HEK293 (cell line): ENCODE measurements at regions not wholly inside any gene's neighbourhood (a gene's known extent, or its start where the extent isn't known, plus 50 kb on each side); places are given as distances from the start of the nearest gene placed in this dataset.

Experiments used
- CTCF ChIA-PET: fragments of 350-600 bp; formaldehyde crosslinking; extraction: SDS; loops from one replicate; lab custom pipeline; 2021; ENCODE audit warnings: antibody characterized with exemption; lab: Yijun Ruan, JAX
- POLR2A ChIA-PET: fragments of 300-600 bp; formaldehyde crosslinking; extraction: SDS; loops from one replicate; lab custom pipeline; 2020; ENCODE audit warnings: antibody characterized with exemption, inconsistent platforms; lab: Yijun Ruan, JAX
- H3K27ac ChIP-seq: fragments of 200-500 bp; sonication (Bioruptor generic); 2 replicates; pipeline ENCODE4 v1.5.1; 2014; ENCODE audit warnings: low read depth, low read length, control low read depth, inconsistent platforms; ENCODE audit errors: extremely low read depth
- H3K36me3 ChIP-seq, 2 experiments: fragments of 200-500 bp in 1 of 2; sonication (Bioruptor generic) in 1 of 2; 1 replicate in 1 of 2; 2 replicates in 1 of 2; pipeline ENCODE4 v1.5.1; 2014 to 2017; ENCODE audit warnings: inconsistent platforms in 2 of 2, low read length in 2 of 2; ENCODE audit not compliant: control insufficient read depth in 2 of 2, insufficient read depth in 1 of 2
- H3K4me1 ChIP-seq: fragments of 200-500 bp; sonication (Bioruptor generic); 2 replicates; pipeline ENCODE4 v1.5.1; 2014; ENCODE audit warnings: mild to moderate bottlenecking, low read length, inconsistent platforms; ENCODE audit not compliant: control insufficient read depth, insufficient read depth
- H3K4me3 ChIP-seq: 2 replicates; pipeline ENCODE4 v1.5.1; 2011; ENCODE audit warnings: low read depth, mild to moderate bottlenecking, control low read depth, low read length, moderate library complexity
- H3K9me3 ChIP-seq: fragments of 200-500 bp; sonication (Bioruptor generic); 2 replicates; pipeline ENCODE4 v1.5.1; 2014; ENCODE audit warnings: low read depth, low read length, inconsistent platforms; ENCODE audit not compliant: control insufficient read depth, insufficient read depth
- BCL11B ChIP-seq: fragments of 450-650 bp; formaldehyde crosslinking; IDR thresholded peaks from 2 replicates; pipeline ENCODE4 v1.5.1; 2016; ENCODE audit warnings: low read depth, missing biosample characterization, missing genetic modification characterization
- FEZF1 ChIP-seq: fragments of 450-650 bp; formaldehyde crosslinking; IDR thresholded peaks from 2 replicates; pipeline ENCODE4 v1.5.1; 2016; ENCODE audit warnings: missing biosample characterization, missing genetic modification characterization
- HOXA7 ChIP-seq: sonication (generic); formaldehyde crosslinking; IDR thresholded peaks from 2 replicates; pipeline ENCODE4 v1.8.1; 2022; ENCODE audit warnings: missing genetic modification reagents, borderline replicate concordance
- HOXC10 ChIP-seq: sonication (generic); formaldehyde crosslinking; IDR thresholded peaks from 2 replicates; pipeline ENCODE4 v1.8.1; 2023; ENCODE audit warnings: mild to moderate bottlenecking, missing genetic modification reagents
- KLF7 ChIP-seq: fragments of 450-650 bp; formaldehyde crosslinking; IDR thresholded peaks from 2 replicates; pipeline ENCODE4 v1.5.1; 2016; ENCODE audit warnings: missing biosample characterization, missing genetic modification characterization, borderline replicate concordance
- ZBTB48 ChIP-seq: fragments of 450-650 bp; formaldehyde crosslinking; IDR thresholded peaks from 2 replicates; pipeline ENCODE4 v1.5.1; 2016; ENCODE audit warnings: missing biosample characterization, missing genetic modification characterization
- ZNF10 ChIP-seq: fragments of 450-650 bp; formaldehyde crosslinking; IDR thresholded peaks from 2 replicates; pipeline ENCODE4 v1.5.1; 2017; ENCODE audit warnings: missing biosample characterization, missing genetic modification characterization
- ZNF121 ChIP-seq: fragments of 450-650 bp; formaldehyde crosslinking; IDR thresholded peaks from 2 replicates; pipeline ENCODE4 v1.5.1; 2016; ENCODE audit warnings: missing biosample characterization, missing genetic modification characterization
- ZNF221 ChIP-seq: fragments of 450-650 bp; formaldehyde crosslinking; IDR thresholded peaks from 2 replicates; pipeline ENCODE4 v1.5.1; 2017; ENCODE audit warnings: missing biosample characterization, missing genetic modification characterization, borderline replicate concordance
- ZNF292 ChIP-seq: fragments of 450-650 bp; formaldehyde crosslinking; IDR thresholded peaks from 2 replicates; pipeline ENCODE4 v1.5.1; 2016; ENCODE audit warnings: low read depth, missing biosample characterization, missing genetic modification characterization, borderline replicate concordance
- ZNF433 ChIP-seq: fragments of 450-650 bp; formaldehyde crosslinking; IDR thresholded peaks from 2 replicates; pipeline ENCODE4 v1.5.1; 2016; ENCODE audit warnings: missing biosample characterization, missing genetic modification characterization, low read depth
- ZNF501 ChIP-seq: fragments of 450-650 bp; formaldehyde crosslinking; IDR thresholded peaks from 2 replicates; pipeline ENCODE4 v1.5.1; 2016; ENCODE audit warnings: missing biosample characterization, missing genetic modification characterization
- ZNF560 ChIP-seq: fragments of 450-650 bp; formaldehyde crosslinking; IDR thresholded peaks from 2 replicates; pipeline ENCODE4 v1.5.1; 2017; ENCODE audit warnings: missing biosample characterization, missing genetic modification characterization, borderline replicate concordance
- ZNF624 ChIP-seq: fragments of 450-650 bp; formaldehyde crosslinking; IDR thresholded peaks from 2 replicates; pipeline ENCODE4 v1.5.1; 2017; ENCODE audit warnings: missing biosample characterization, missing genetic modification characterization
- ZNF677 ChIP-seq: fragments of 450-650 bp; IDR thresholded peaks from 2 replicates; pipeline ENCODE4 v1.5.0; 2018; ENCODE audit warnings: missing biosample characterization, mild to moderate bottlenecking, missing genetic modification characterization, moderate library complexity
- ZNF837 ChIP-seq: fragments of 450-650 bp; formaldehyde crosslinking; IDR thresholded peaks from 2 replicates; pipeline ENCODE4 v1.5.1; 2016; ENCODE audit warnings: missing biosample characterization, missing genetic modification characterization
- TF ChIP-seq, protein P1 (sequence below): fragments of 450-650 bp; formaldehyde crosslinking; IDR thresholded peaks from 2 replicates; pipeline ENCODE4 v1.5.1; 2017; ENCODE audit warnings: missing biosample characterization, missing genetic modification characterization
- TF ChIP-seq, protein P2 (sequence below): fragments of 450-650 bp; formaldehyde crosslinking; IDR thresholded peaks from 2 replicates; pipeline ENCODE4 v1.5.1; 2016; ENCODE audit warnings: missing biosample characterization, missing genetic modification characterization
- TF ChIP-seq, protein P3 (sequence below): fragments of 450-650 bp; formaldehyde crosslinking; IDR thresholded peaks from 2 replicates; pipeline ENCODE4 v1.5.1; 2016; ENCODE audit warnings: missing biosample characterization, missing genetic modification characterization, borderline replicate concordance

DNA sequence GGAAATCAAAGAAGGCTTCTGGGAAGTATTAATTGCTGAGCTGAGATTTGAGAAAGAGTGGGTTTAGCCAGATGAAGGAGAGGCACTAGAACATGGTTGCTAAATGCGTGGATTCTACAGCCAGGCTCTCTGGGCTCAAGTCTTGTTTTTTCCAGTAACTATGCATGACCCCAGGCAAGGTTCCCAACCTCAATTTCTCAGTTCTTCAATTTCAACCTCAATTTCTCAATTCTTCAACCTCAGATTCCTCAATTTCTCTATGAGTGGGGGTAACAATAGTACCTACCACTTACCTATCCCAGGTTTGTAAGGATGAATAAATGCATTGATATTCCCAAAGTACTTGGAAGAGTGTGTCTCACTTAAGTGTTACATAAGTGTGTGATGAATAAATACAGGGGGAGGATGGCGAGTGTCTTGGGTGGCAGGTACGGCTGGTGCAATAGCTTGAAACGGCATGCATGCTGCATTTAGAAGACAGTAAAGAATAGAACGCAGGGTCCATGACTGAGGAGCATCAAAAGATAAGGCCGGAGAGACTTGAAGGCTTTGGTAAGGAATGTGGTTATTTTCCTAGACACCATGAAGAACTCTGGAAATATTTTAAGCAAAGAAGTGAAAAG lies 149.1 kb upstream of the ATP2B1 start (continued):
- TF ChIP-seq ZNF501 (tag by site-specific recombination) (no peak), ZNF677 (tag by site-specific recombination) (no peak), ZNF292 (tag by site-specific recombination) (no peak), ZNF433 (tag by site-specific recombination) (no peak), ZNF837 (tag by site-specific recombination) (no peak)
- TF ChIP-seq, protein P1, sequence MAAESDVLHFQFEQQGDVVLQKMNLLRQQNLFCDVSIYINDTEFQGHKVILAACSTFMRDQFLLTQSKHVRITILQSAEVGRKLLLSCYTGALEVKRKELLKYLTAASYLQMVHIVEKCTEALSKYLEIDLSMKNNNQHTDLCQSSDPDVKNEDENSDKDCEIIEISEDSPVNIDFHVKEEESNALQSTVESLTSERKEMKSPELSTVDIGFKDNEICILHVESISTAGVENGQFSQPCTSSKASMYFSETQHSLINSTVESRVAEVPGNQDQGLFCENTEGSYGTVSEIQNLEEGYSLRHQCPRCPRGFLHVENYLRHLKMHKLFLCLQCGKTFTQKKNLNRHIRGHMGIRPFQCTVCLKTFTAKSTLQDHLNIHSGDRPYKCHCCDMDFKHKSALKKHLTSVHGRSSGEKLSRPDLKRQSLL, result no peak

DNA sequence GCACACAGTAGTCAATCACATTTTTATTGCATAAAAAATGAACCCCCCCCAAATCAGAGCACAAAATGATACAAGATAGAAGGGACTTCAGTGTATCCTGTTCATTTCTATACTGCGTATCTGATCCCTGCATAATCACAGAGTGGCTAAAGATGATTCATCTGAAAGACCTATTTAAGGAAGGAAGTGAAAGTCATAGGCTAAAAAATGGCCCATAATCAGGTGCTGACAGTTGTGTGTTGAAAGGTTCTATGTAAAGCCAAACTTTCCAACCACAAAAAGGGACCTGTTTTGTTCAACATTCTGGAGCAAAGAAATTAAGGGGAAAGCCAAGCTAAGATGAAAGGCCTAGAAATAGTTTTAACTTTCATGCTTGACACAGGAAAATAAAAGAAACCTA lies 147.8 kb upstream of the ATP2B1 start:
- H3K4me3 ChIP-seq, result no peak overlapping the region
- TF ChIP-seq ZNF624 (no peak), HOXA7 (CRISPR knock-in tag) (no peak), ZBTB48 (tag by site-specific recombination) (no peak), ZNF10 (tag by site-specific recombination) (0 out of 2 replicates have a peak, but pooled peaks have one; percentile 22), HOXC10 (no peak)
- TF ChIP-seq, protein P2, sequence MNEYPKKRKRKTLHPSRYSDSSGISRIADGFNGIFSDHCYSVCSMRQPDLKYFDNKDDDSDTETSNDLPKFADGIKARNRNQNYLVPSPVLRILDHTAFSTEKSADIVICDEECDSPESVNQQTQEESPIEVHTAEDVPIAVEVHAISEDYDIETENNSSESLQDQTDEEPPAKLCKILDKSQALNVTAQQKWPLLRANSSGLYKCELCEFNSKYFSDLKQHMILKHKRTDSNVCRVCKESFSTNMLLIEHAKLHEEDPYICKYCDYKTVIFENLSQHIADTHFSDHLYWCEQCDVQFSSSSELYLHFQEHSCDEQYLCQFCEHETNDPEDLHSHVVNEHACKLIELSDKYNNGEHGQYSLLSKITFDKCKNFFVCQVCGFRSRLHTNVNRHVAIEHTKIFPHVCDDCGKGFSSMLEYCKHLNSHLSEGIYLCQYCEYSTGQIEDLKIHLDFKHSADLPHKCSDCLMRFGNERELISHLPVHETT (tag by site-specific recombination), result no peak
- peaks cover 4% of the 10 kb centered on the region; the same call in 1 of the 2 replicates for H3K4me1 ChIP-seq
- POLR2A ChIA-PET, result no interaction called here
- CTCF ChIA-PET, result interaction anchor here (1.5 kb wide), 1 partner anchor 18 kb away, joined by 3 read pairs; no protein-coding TSS in a partner anchor
- H3K27ac ChIP-seq, result no peak overlapping the region
- no peaks in the 10 kb centered on the region for H3K9me3 ChIP-seq
- H3K36me3 ChIP-seq, result no peaks in the 10 kb centered on the region

DNA sequence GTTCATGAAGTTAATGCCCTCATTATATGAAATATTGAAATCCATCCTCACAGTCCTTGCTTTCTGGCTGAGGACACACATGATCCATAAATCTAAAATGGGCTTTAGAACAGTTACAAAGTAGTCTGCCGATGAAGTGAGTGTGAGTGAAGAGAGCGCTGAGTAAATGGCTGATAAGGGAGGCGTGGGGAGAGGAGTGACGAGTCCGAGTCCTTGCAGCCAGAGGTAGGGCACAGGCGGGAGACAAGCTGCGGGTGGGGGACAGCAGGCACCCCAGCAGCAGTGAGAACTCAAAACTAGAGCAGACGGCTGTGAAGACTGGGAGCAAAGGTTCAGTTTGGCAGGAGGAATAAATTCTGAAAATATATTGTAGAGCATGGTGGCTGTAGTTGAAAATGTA lies 140.1 kb upstream of the ATP2B1 start:
- TF ChIP-seq FEZF1 (tag by site-specific recombination), result no peak
- TF ChIP-seq, protein P3, sequence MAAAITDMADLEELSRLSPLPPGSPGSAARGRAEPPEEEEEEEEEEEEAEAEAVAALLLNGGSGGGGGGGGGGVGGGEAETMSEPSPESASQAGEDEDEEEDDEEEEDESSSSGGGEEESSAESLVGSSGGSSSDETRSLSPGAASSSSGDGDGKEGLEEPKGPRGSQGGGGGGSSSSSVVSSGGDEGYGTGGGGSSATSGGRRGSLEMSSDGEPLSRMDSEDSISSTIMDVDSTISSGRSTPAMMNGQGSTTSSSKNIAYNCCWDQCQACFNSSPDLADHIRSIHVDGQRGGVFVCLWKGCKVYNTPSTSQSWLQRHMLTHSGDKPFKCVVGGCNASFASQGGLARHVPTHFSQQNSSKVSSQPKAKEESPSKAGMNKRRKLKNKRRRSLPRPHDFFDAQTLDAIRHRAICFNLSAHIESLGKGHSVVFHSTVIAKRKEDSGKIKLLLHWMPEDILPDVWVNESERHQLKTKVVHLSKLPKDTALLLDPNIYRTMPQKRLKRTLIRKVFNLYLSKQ, result no peak
- no peaks in the 10 kb centered on the region for H3K36me3 ChIP-seq
- ChIA-PET POLR2A (no interaction called here), CTCF (no interaction called here)
- H3K4me3 ChIP-seq, result no peak overlapping the region
- H3K9me3 ChIP-seq, result no peaks in the 10 kb centered on the region
- H3K4me1 ChIP-seq, result no peaks in the 10 kb centered on the region
- H3K27ac ChIP-seq, result no peak overlapping the region

DNA sequence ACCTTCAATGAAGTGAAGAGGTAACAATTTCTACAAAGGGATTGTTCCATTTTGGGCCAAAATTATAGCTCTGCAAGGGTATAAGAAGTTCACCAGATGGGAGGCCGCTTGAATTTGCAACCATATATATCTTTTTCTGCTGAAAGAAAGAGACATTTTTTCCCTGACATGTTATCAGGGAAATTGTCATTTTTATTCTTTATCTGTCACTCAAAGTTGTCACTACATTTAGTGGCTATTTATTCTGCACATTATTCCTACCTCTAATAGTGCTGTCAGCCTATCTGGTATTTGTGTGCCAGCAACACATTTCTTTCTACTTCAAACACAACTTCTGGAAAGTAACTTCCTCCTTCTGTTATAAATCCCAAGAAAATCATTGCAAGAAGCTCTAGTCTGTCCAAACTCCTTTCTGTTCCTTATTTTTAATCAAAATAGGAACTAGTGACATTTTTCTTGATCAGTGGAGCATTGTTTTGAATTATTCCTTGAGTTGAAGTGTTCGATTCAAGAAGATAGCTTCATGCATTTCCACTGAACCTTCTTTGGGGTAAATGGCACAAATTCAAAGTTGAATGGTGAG lies 137.9 kb upstream of the ATP2B1 start:
- Histone ChIP-seq H3K36me3 (no peaks in the 10 kb centered on the region), H3K9me3 (no peaks in the 10 kb centered on the region), H3K4me3 (no peak overlapping the region), H3K4me1 (no peaks in the 10 kb centered on the region), H3K27ac (no peak overlapping the region)
- ChIA-PET POLR2A (no interaction called here), CTCF (interaction anchor here (0.7 kb wide), 1 partner anchor 8 kb away, joined by 5 read pairs; no protein-coding TSS in a partner anchor)
- TF ChIP-seq ZNF121 (tag by site-specific recombination) (no peak), KLF7 (tag by site-specific recombination) (no peak), ZNF221 (tag by site-specific recombination) (no peak), BCL11B (tag by site-specific recombination) (no peak), ZNF560 (tag by site-specific recombination) (no peak), HOXC10 (no peak)
